ENCODE measurements at regions not wholly inside any gene's neighbourhood (a gene's known extent, or its start where the extent isn't known, plus 50 kb on each side); places are given as distances from the start of the nearest gene placed in this dataset.

- CTCF ChIA-PET = no interaction called here
- no peaks in the 10 kb centered on the region for H3K36me3 Mint-ChIP-seq (ENCODE audit: low read depth)
- ATAC-seq (ENCODE audit: poor library complexity) (no peak), DNase-seq (no peak)
- Histone ChIP-seq H3K36me3 (ENCODE audit: insufficient read depth, low read length) (no peaks in the 10 kb centered on the region), H3K4me3 (ENCODE audit: low read length) (no peak overlapping the region), H3K4me1 (ENCODE audit: insufficient read depth, low read length) (no peaks in the 10 kb centered on the region), H3K27me3 (ENCODE audit: control insufficient read depth in 1 of 2, insufficient read depth in 2 of 2, low read length in 2 of 2) (no peaks in the 10 kb centered on the region), H3K9me3 (ENCODE audit: control insufficient read depth in 1 of 2, insufficient read depth in 1 of 2, low read length in 2 of 2) (no peaks in the 10 kb centered on the region), H3K27ac (ENCODE audit: low read depth in 1 of 2, low read length in 2 of 2) (no peak overlapping the region)
- H3K27ac Mint-ChIP-seq = no peak overlapping the region
- no peaks in the 10 kb centered on the region for H3K9me3 Mint-ChIP-seq
- POLR2A ChIA-PET = no interaction called here
- no peaks in the 10 kb centered on the region for H3K27me3 Mint-ChIP-seq
- H3K4me3 Mint-ChIP-seq = no peak overlapping the region
- intact Hi-C loops (cut with DNase I, micrococcal nuclease) = no loop called here
- TF ChIP-seq CTCF (IDR thresholded peaks at IDR 0.05) = no peak
- H3K4me1 Mint-ChIP-seq (ENCODE audit: low read depth) = no peaks in the 10 kb centered on the region
These were observed 633.8 kb downstream of the SEMA5A start for GRCh38 chr5:8912106-8912505.

DNA sequence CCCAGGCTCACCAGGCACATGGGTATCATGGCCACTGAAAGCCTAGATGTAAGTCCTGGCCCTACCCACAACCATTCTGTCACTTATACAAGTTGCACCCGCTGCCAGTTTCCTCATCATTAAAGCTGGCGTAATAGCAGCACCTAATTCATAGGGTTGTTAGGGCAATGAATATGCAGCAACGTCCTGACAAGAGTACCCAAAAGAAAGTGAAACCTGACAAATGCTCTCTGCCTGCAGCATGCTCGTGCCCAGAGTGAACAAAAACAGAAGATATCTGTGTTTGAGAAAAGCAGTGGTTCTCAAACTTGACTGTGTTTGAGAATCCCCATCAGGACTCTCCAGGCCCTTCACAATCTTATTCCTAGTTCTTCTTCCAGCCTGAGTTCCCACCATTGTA, 632.4 kb downstream of the SEMA5A start:
- no peak overlapping the region for H3K27ac ChIP-seq (ENCODE audit: low read depth in 1 of 2, low read length in 2 of 2)
- peaks cover 11% of the 10 kb centered on the region for H3K9me3 Mint-ChIP-seq
- DNase-seq = no peak
- ATAC-seq (ENCODE audit: poor library complexity) = no peak
- no peaks in the 10 kb centered on the region for H3K27me3 Mint-ChIP-seq
- H3K27ac Mint-ChIP-seq = no peak overlapping the region
- intact Hi-C loops (cut with DNase I, micrococcal nuclease) = no loop called here
- no peak overlapping the region for H3K4me3 ChIP-seq (ENCODE audit: low read length)
- POLR2A ChIA-PET = no interaction called here
- no peaks in the 10 kb centered on the region for H3K4me1 ChIP-seq (ENCODE audit: insufficient read depth, low read length)
- H3K4me1 Mint-ChIP-seq (ENCODE audit: low read depth) = no peaks in the 10 kb centered on the region
- H3K36me3 Mint-ChIP-seq (ENCODE audit: low read depth) = no peaks in the 10 kb centered on the region
- no peaks in the 10 kb centered on the region for H3K27me3 ChIP-seq (ENCODE audit: control insufficient read depth in 1 of 2, insufficient read depth in 2 of 2, low read length in 2 of 2)
- TF ChIP-seq CTCF (IDR thresholded peaks at IDR 0.05) = no peak
- H3K36me3 ChIP-seq (ENCODE audit: insufficient read depth, low read length) = no peaks in the 10 kb centered on the region
- H3K9me3 ChIP-seq (ENCODE audit: control insufficient read depth in 1 of 2, insufficient read depth in 1 of 2, low read length in 2 of 2) = no peaks in the 10 kb centered on the region
- CTCF ChIA-PET = no interaction called here
- no peak overlapping the region for H3K4me3 Mint-ChIP-seq

DNA sequence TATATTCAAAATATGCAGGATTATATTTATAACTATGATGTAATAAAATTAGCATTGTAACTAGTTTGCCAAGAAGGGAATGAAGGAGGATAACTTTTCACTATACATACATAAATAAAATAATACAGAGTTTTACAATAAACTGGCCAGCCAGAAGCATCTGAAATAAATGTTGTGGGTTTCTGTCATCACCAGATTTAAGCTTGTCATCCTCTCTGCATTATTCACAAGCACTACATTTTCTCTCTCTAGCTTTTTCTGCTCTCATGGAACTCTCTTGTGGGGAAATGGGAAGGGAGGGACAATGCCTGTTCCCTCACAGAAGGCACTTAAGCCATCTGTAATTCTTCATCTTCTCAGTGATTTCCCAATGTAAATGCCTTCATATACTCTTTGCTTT, 626.8 kb downstream of the SEMA5A start:
- Histone ChIP-seq H3K36me3 (ENCODE audit: insufficient read depth, low read length) (no peaks in the 10 kb centered on the region), H3K27ac (ENCODE audit: low read depth in 1 of 2, low read length in 2 of 2) (no peak overlapping the region), H3K4me3 (ENCODE audit: low read length) (no peak overlapping the region), H3K9me3 (ENCODE audit: control insufficient read depth in 1 of 2, insufficient read depth in 1 of 2, low read length in 2 of 2) (no peaks in the 10 kb centered on the region), H3K27me3 (ENCODE audit: control insufficient read depth in 1 of 2, insufficient read depth in 2 of 2, low read length in 2 of 2) (no peaks in the 10 kb centered on the region), H3K4me1 (ENCODE audit: insufficient read depth, low read length) (no peaks in the 10 kb centered on the region)
- no peaks in the 10 kb centered on the region for H3K4me1 Mint-ChIP-seq (ENCODE audit: low read depth)
- no peak for TF ChIP-seq CTCF (IDR thresholded peaks at IDR 0.05)
- DNase-seq (no peak), ATAC-seq (ENCODE audit: poor library complexity) (no peak)
- CTCF ChIA-PET = no interaction called here
- H3K27ac Mint-ChIP-seq = no peak overlapping the region
- H3K9me3 Mint-ChIP-seq = peaks cover 18% of the 10 kb centered on the region
- no peak overlapping the region for H3K4me3 Mint-ChIP-seq
- H3K36me3 Mint-ChIP-seq (ENCODE audit: low read depth) = no peaks in the 10 kb centered on the region
- H3K27me3 Mint-ChIP-seq = no peaks in the 10 kb centered on the region
- intact Hi-C loops (cut with DNase I, micrococcal nuclease) = no loop called here
- POLR2A ChIA-PET = no interaction called here
